Activated CD4-positive, alpha-beta T cell treated with anti-CD3 and anti-CD28 coated beads for 48 hours (primary cell): ENCODE measurements at regions not wholly inside any gene's neighbourhood (a gene's known extent, or its start where the extent isn't known, plus 50 kb on each side); places are given as distances from the start of the nearest gene placed in this dataset.
"Not testable (repeated sequence)": the region's sequence is repeated elsewhere in the genome, so short reads cannot be mapped to it uniquely, and the experiment has no call there.

ENCODE experiments used
- DNase-seq: peaks from one replicate; pipeline ENCODE4 v3.0.0-alpha.2; 2020

DNA sequence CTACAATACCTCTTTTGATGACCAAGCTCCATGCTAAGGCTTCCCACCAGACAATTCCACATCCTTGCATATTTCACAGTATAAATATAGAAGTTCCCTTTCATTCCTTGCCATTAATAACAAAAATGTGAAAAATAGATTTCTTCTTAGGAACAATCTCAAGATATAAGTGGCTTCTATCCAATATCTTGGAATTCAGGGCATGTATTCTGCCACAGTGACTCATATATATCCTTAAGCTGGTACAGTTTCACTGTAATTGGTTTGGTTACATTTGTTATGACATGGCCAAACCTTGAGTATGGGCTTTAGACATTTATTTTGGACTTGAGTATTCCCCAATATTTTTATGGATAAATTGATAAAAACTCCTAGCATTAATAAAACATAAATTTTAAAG lies 181.7 kb upstream of the DDX53 start:
- DNase-seq = no peak

GRCh38 chrX:22855693-22856092 lies 144.1 kb upstream of the DDX53 start:
- no peak for DNase-seq

- DNase-seq = no peak
Observed at GRCh38 chrX:22859642-22860041, 140.1 kb upstream of the DDX53 start.

GRCh38 chrX:22866801-22867200 lies 133.0 kb upstream of the DDX53 start:
- not testable (repeated sequence) for DNase-seq

GRCh38 chrX:22882543-22882942 lies 117.2 kb upstream of the DDX53 start:
- no peak for DNase-seq

DNA sequence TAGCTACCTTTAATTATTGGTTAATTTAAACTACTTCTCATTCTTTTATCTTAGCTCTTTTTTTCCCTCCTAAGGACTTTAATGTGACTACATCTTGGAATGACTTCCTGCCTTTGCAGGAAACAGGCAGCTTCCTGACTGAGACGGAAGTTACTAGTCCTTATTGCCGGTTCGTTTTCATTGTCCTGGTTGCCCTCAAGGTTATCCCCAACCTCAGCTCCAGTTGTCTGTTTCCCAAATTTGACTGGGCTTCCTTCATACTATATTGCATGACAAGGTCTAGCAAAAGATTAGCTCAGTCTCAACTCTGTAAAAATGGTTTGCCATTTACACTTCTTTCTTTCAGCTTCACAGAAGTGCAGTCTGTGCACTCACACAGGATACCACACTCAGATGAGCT lies 109.9 kb upstream of the DDX53 start:
- DNase-seq = no peak

- DNase-seq = no peak
Observed at GRCh38 chrX:22912616-22913015, 87.1 kb upstream of the DDX53 start.

DNA sequence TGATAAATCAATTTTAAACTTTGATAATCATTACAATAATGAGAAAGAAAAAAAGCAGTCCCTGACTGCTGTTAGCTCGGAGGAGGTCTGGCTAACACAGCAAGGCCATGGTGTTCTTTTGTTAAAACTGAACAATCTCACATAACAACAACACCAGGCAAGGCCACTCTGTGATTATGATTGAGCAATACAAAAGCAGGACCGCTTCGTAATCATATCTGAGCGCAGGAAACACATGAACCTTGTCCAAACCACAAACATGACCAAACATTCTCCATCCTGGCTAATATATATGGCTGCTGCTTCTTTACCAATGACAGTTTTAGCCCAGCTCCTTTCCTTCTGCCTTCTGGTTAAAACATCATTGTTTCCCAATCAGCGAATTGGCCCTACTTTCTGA lies 76.8 kb upstream of the DDX53 start:
- DNase-seq = no peak

DNA sequence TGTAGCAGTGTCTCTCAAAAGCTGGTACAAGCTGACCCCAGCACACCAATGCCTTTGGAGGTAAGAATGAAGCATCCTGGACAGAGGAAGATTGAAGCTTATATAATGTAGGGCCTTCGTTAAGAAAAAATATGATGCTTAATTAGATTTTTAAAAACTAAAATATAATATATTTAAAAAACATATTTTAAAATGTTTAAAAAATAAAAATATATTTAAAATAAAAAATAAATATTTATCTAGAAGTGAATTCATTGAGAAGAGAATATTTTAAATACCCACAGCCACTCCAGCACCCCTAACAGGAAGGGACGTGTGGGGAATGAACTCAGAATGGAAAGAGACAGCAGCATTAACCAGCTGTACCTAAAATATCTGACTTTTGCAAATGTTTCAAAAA lies 65.1 kb upstream of the DDX53 start:
- no peak for DNase-seq

DNA sequence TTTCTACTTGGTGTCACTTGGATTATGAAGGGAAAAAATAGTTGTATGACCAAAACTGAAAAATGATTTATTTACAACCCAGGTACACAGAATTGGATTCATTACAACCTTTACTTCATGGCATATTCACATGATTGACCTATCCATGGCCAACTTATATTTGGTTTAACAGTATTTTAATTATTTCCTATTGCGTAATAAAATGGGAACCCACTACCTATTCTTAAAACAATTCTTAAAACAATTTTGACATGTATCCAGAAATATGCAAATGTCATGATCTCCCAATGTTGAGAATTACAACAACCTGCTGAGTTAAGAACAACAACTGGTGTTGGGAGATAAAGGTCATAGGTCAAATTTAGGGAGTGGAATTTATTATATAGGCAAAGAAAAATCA lies 54.8 kb upstream of the DDX53 start:
- DNase-seq = no peak
